HT-29 (cell line): ENCODE measurements at regions not wholly inside any gene's neighbourhood (a gene's known extent, or its start where the extent isn't known, plus 50 kb on each side); places are given as distances from the start of the nearest gene placed in this dataset. TPM values are rescaled to one million over a fixed set of nuclear protein-coding genes. Genes with fewer than 3 reads are reported as not detected.

Experiments
- DNase-seq: peaks from one replicate; pipeline ENCODE4 v3.0.0-alpha.2; 2015; ENCODE audit warnings: low spot score
- small RNA-seq: library from RNA; depleted of rRNA; stranded (forward); fragments of <200 nt; gene quantifications from one replicate; pipeline ENCODE3, GENCODE V24; 2014

GRCh38 chr12:118846416-118846815 is 134.9 kb upstream of the SRRM4 start:
- DNase-seq: no peak

GRCh38 chr12:118850244-118850825 is 131.0 kb upstream of the SRRM4 start:
- DNase-seq: peak; percentile 28

- DNase-seq: no peak
Observed at GRCh38 chr12:118851891-118852290, 129.4 kb upstream of the SRRM4 start.

GRCh38 chr12:118853634-118854033 is 127.7 kb upstream of the SRRM4 start:
- DNase-seq: peak; percentile 4

GRCh38 chr12:118855858-118856257 is 125.5 kb upstream of the SRRM4 start:
- no peak for DNase-seq

- DNase-seq: no peak
Observed at GRCh38 chr12:118866346-118866745, 115.0 kb upstream of the SRRM4 start.

GRCh38 chr12:118870551-118870950 is 110.8 kb upstream of the SRRM4 start:
- no peak for DNase-seq

GRCh38 chr12:118874698-118875548 is 106.4 kb upstream of the SRRM4 start:
- no peak for DNase-seq

- no peak for DNase-seq
Observed at GRCh38 chr12:118880720-118881493, 100.4 kb upstream of the SRRM4 start.

GRCh38 chr12:118884226-118884625 is 97.1 kb upstream of the SRRM4 start:
- DNase-seq: no peak

- DNase-seq: no peak
Observed at GRCh38 chr12:118900993-118901392, 80.3 kb upstream of the SRRM4 start.

GRCh38 chr12:118908811-118909210 is 72.5 kb upstream of the SRRM4 start:
- no peak for DNase-seq

- no peak for DNase-seq
Observed at GRCh38 chr12:118912697-118913270, 68.6 kb upstream of the SRRM4 start.

- no peak for DNase-seq
Observed at GRCh38 chr12:118921761-118922160, 59.6 kb upstream of the SRRM4 start.

- DNase-seq: no peak
Observed at GRCh38 chr12:118922405-118922804, 58.9 kb upstream of the SRRM4 start.

GRCh38 chr12:118925407-118925806 is 55.9 kb upstream of the SRRM4 start:
- no peak for DNase-seq

- DNase-seq: no peak
Observed at GRCh38 chr12:118925826-118926225, 55.5 kb upstream of the SRRM4 start.

Small RNAs in the stretch of these regions (small RNA-seq; reads per million reads assigned to genes)
- gene RF00428: not detected
- gene RNA5SP374: 3.5 reads per million, percentile 78 among the genes with 10 or more reads in this experiment
